Smooth muscle cell (in vitro differentiated cells): ENCODE measurements at regions not wholly inside any gene's neighbourhood (a gene's known extent, or its start where the extent isn't known, plus 50 kb on each side); places are given as distances from the start of the nearest gene placed in this dataset.
A peak's percentile ranks its signal among the peaks of the same experiment; 100 is the strongest.

ENCODE experiments used
- DNase-seq: peaks from one replicate; lab custom pipeline; 2025; ENCODE audit not compliant: unreplicated experiment; lab: John Stamatoyannopoulos, UW
- H2AFZ ChIP-seq: fragments of 200-600 bp; sonication (generic); 2 replicates; pipeline ENCODE4 v1.6.0; 2016; ENCODE audit warnings: antibody characterized with exemption, low read depth, mild to moderate bottlenecking
- H3F3A ChIP-seq: fragments of 200-600 bp; sonication (generic); 2 replicates; pipeline ENCODE4 v1.6.0; 2017; ENCODE audit warnings: antibody characterized with exemption, low read depth
- H3K27ac ChIP-seq: fragments of 200-600 bp; sonication (generic); 2 replicates; pipeline ENCODE4 v1.5.1; 2016; ENCODE audit warnings: low read depth, mild to moderate bottlenecking
- H3K27me3 ChIP-seq: fragments of 200-600 bp; sonication (generic); 2 replicates; pipeline ENCODE4 v1.6.1; 2016; ENCODE audit warnings: low read depth, mild to moderate bottlenecking
- H3K36me3 ChIP-seq: fragments of 200-600 bp; sonication (generic); 2 replicates; pipeline ENCODE4 v1.5.1; 2016; ENCODE audit warnings: low read depth
- H3K4me1 ChIP-seq: fragments of 200-600 bp; sonication (generic); 2 replicates; pipeline ENCODE4 v1.5.1; 2016; ENCODE audit warnings: low read depth
- H3K4me2 ChIP-seq: fragments of 200-600 bp; sonication (generic); 2 replicates; pipeline ENCODE4 v1.6.0; 2016; ENCODE audit warnings: mild to moderate bottlenecking
- H3K4me3 ChIP-seq: fragments of 200-600 bp; sonication (generic); 2 replicates; pipeline ENCODE4 v1.5.1; 2016; ENCODE audit warnings: mild to moderate bottlenecking
- H3K79me2 ChIP-seq: fragments of 200-600 bp; sonication (generic); 2 replicates; pipeline ENCODE4 v1.6.0; 2016; ENCODE audit warnings: low read depth, mild to moderate bottlenecking
- H3K9ac ChIP-seq: fragments of 200-600 bp; sonication (generic); 2 replicates; pipeline ENCODE4 v1.6.0; 2016; ENCODE audit warnings: low read depth
- H3K9me3 ChIP-seq: fragments of 200-600 bp; sonication (generic); replicated peaks from 2 replicates; pipeline ENCODE4 v1.5.1; 2016; ENCODE audit warnings: low read depth
- H4K20me1 ChIP-seq: fragments of 200-600 bp; sonication (generic); 2 replicates; pipeline ENCODE4 v1.6.0; 2016; ENCODE audit warnings: low read depth
- CTCF ChIP-seq: fragments of 200-600 bp; sonication (generic); IDR thresholded peaks from 2 replicates; pipeline ENCODE4 v1.5.1; 2017; ENCODE audit warnings: borderline replicate concordance, mild to moderate bottlenecking, antibody characterized with exemption; ENCODE audit not compliant: insufficient read depth, poor library complexity, severe bottlenecking
- WGBS: methylation state at CpG from one replicate; pipeline ENCODE4 v1.1.7; 2016; ENCODE audit warnings: low lambda C conversion rate; 5-methylcytosine and 5-hydroxymethylcytosine counted together

- Histone ChIP-seq H4K20me1 (no peaks in the 10 kb centered on the region), H3K9ac (no peak overlapping the region), H3K27ac (no peak overlapping the region), H3K27me3 (no peaks in the 10 kb centered on the region), H3F3A (no peaks in the 10 kb centered on the region), H3K36me3 (no peaks in the 10 kb centered on the region), H3K9me3 (peaks cover 5% of the 10 kb centered on the region), H3K4me2 (no peak overlapping the region), H3K79me2 (no peaks in the 10 kb centered on the region), H2AFZ (no peak overlapping the region), H3K4me1 (no peaks in the 10 kb centered on the region), H3K4me3 (no peak overlapping the region)
- 43% methylated on average over 4 of the region's 4 CpGs for WGBS
- no peak for DNase-seq
- peak; percentile 72 for TF ChIP-seq CTCF
These were observed 928.7 kb downstream of the IPMK start for GRCh38 chr10:57338823-57339558.

DNA sequence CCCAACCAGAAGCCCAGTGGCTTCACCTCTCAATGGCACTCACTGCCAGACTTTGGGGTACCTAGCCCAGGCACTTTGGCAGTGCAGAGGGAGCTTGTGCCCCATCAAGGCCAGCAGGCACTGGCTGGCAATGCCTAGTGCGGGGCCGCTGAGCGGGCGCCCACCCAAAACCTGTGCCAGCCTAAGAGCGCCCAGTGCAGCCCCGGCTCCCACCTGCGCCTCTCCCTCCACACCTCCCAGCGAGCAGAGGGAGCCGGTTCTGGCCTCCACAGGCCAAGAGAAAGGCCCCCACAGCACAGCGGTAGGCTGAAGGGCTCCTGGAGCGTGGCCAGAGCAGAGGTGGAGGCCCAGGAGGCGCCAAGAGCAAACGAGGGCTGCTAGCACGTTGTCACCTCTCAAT, 930.8 kb downstream of the IPMK start:
- Histone ChIP-seq H3K4me3 (no peak overlapping the region), H4K20me1 (no peaks in the 10 kb centered on the region), H3K4me2 (no peak overlapping the region), H3K9me3 (no peaks in the 10 kb centered on the region), H2AFZ (no peak overlapping the region), H3K27ac (no peak overlapping the region), H3K9ac (no peak overlapping the region), H3K36me3 (no peaks in the 10 kb centered on the region), H3K79me2 (no peaks in the 10 kb centered on the region), H3K27me3 (no peaks in the 10 kb centered on the region), H3K4me1 (no peaks in the 10 kb centered on the region), H3F3A (no peaks in the 10 kb centered on the region)
- 95% methylated on average over 14 of the region's 14 CpGs for WGBS
- TF ChIP-seq CTCF, result no peak
- no peak for DNase-seq

DNA sequence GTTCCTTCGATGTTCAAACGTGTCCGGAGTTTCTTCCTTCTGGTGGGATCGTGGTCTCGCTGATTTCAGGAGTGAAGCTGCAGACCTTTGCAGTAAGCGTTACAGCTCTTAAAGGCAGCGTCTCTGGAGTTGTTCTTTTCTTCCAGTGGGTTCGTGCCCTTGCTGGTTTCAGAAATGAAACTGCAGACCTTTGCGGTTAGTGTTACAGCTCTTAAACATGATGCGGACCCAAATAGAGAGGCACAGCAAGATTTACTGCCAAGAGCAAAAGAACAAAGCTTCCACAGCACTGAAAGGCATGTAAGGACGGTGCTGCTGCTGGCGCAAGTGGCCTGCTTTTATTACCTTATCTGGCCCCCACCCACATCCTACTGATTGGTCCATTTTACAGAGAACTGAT, 931.4 kb downstream of the IPMK start:
- Histone ChIP-seq H2AFZ (no peak overlapping the region), H4K20me1 (no peaks in the 10 kb centered on the region), H3K36me3 (no peaks in the 10 kb centered on the region), H3K79me2 (no peaks in the 10 kb centered on the region), H3K9ac (no peak overlapping the region), H3K9me3 (no peaks in the 10 kb centered on the region), H3K4me3 (no peak overlapping the region), H3F3A (no peaks in the 10 kb centered on the region), H3K27ac (no peak overlapping the region), H3K4me2 (no peak overlapping the region), H3K27me3 (no peaks in the 10 kb centered on the region), H3K4me1 (no peaks in the 10 kb centered on the region)
- no peak for DNase-seq
- 91% methylated on average over 12 of the region's 12 CpGs for WGBS
- no peak for TF ChIP-seq CTCF

DNA sequence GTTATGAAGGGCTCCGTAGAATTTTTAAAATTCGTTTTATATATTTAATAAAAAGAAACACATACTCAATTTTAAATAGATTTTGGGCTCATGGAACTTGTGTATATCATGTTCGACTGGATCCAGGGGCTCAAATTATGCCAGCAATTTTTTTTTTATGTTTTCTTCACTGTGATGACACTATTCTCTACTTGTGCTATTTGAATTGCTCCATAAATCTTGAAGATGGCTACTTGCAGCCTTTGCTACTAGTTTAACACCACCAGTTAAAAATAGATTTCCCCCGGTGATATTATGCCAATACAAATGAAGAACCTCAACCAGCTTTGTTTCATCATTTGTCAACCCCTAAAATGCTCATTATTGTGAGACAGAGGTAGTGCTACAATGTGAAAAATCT, 933.2 kb downstream of the IPMK start:
- no peak overlapping the region for H3K27ac ChIP-seq

More for the DNA sequence above, 933.2 kb downstream of the IPMK start:
- Histone ChIP-seq H2AFZ (no peak overlapping the region), H3K9ac (no peak overlapping the region), H3K9me3 (no peaks in the 10 kb centered on the region), H3K79me2 (no peaks in the 10 kb centered on the region), H3K4me3 (no peak overlapping the region), H3K4me1 (no peaks in the 10 kb centered on the region), H3K36me3 (no peaks in the 10 kb centered on the region), H3K27me3 (no peaks in the 10 kb centered on the region), H3K4me2 (no peak overlapping the region), H4K20me1 (no peaks in the 10 kb centered on the region), H3F3A (no peaks in the 10 kb centered on the region)
- no peak for DNase-seq
- no peak for TF ChIP-seq CTCF
- WGBS, result 89% methylated on average over 4 of the region's 4 CpGs
